Progenitor cell of endocrine pancreas (in vitro differentiated cells): ENCODE measurements at regions not wholly inside any gene's neighbourhood (a gene's known extent, or its start where the extent isn't known, plus 50 kb on each side); places are given as distances from the start of the nearest gene placed in this dataset.

Experiments
- DNase-seq: peaks from one replicate; pipeline ENCODE4 v3.0.0; 2021; ENCODE audit warnings: low spot score; ENCODE audit not compliant: unreplicated experiment
- H3K27ac Mint-ChIP-seq: 2 replicates; pipeline ENCODE4 v1.8.0; 2021; ENCODE audit warnings: mild to moderate bottlenecking, moderate library complexity, mixed read lengths
- H3K27me3 Mint-ChIP-seq: 2 replicates; pipeline ENCODE4 v1.8.0; 2021; ENCODE audit warnings: mixed read lengths
- H3K36me3 Mint-ChIP-seq: 2 replicates; pipeline ENCODE4 v1.8.0; 2022; ENCODE audit warnings: mixed read lengths; ENCODE audit not compliant: insufficient read depth
- H3K4me1 Mint-ChIP-seq: 2 replicates; pipeline ENCODE4 v1.8.0; 2021; ENCODE audit warnings: low read depth, mixed read lengths
- H3K4me3 Mint-ChIP-seq: 2 replicates; pipeline ENCODE4 v1.8.0; 2021; ENCODE audit warnings: low read depth, mild to moderate bottlenecking, moderate library complexity, mixed read lengths
- H3K9me3 Mint-ChIP-seq: 2 replicates; pipeline ENCODE4 v1.8.0; 2021; ENCODE audit warnings: low read depth, mixed read lengths
- CTCF ChIP-seq: fragments of 200-600 bp; sonication (generic); IDR thresholded peaks from one replicate; pipeline ENCODE4 v1.5.0; 2021; ENCODE audit warnings: antibody characterized with exemption, mild to moderate bottlenecking; ENCODE audit not compliant: unreplicated experiment

GRCh38 chr1:75014250-75014649 is 119.9 kb upstream of the LHX8 start:
- no peaks in the 10 kb centered on the region for H3K27me3 Mint-ChIP-seq
- H3K9me3 Mint-ChIP-seq: peaks cover 4% of the 10 kb centered on the region
- H3K27ac Mint-ChIP-seq: no peak overlapping the region
- DNase-seq: no peak
- no peak for TF ChIP-seq CTCF
- H3K4me3 Mint-ChIP-seq: no peak overlapping the region
- no peaks in the 10 kb centered on the region for H3K36me3 Mint-ChIP-seq
- H3K4me1 Mint-ChIP-seq: no peaks in the 10 kb centered on the region

- no peaks in the 10 kb centered on the region for H3K27me3 Mint-ChIP-seq
- H3K4me1 Mint-ChIP-seq: no peaks in the 10 kb centered on the region
- DNase-seq: no peak
- no peak overlapping the region for H3K4me3 Mint-ChIP-seq
- no peaks in the 10 kb centered on the region for H3K36me3 Mint-ChIP-seq
- no peaks in the 10 kb centered on the region for H3K9me3 Mint-ChIP-seq
- TF ChIP-seq CTCF: no peak
- no peak overlapping the region for H3K27ac Mint-ChIP-seq
Measured at GRCh38 chr1:75023005-75023404, 111.2 kb upstream of the LHX8 start.

GRCh38 chr1:75034376-75034775 is 99.8 kb upstream of the LHX8 start:
- H3K9me3 Mint-ChIP-seq: peaks cover 17% of the 10 kb centered on the region
- no peak overlapping the region for H3K27ac Mint-ChIP-seq
- H3K4me1 Mint-ChIP-seq: no peaks in the 10 kb centered on the region
- H3K4me3 Mint-ChIP-seq: no peak overlapping the region
- H3K36me3 Mint-ChIP-seq: no peaks in the 10 kb centered on the region
- no peak for DNase-seq
- TF ChIP-seq CTCF: no peak
- H3K27me3 Mint-ChIP-seq: no peaks in the 10 kb centered on the region

- no peak overlapping the region for H3K4me3 Mint-ChIP-seq
- no peak for TF ChIP-seq CTCF
- H3K4me1 Mint-ChIP-seq: no peaks in the 10 kb centered on the region
- H3K9me3 Mint-ChIP-seq: peaks cover 21% of the 10 kb centered on the region
- no peak for DNase-seq
- H3K27ac Mint-ChIP-seq: no peak overlapping the region
- H3K36me3 Mint-ChIP-seq: no peaks in the 10 kb centered on the region
- no peaks in the 10 kb centered on the region for H3K27me3 Mint-ChIP-seq
Measured at GRCh38 chr1:75035536-75035935, 98.7 kb upstream of the LHX8 start.

- no peaks in the 10 kb centered on the region for H3K36me3 Mint-ChIP-seq
- H3K27me3 Mint-ChIP-seq: no peaks in the 10 kb centered on the region
- no peaks in the 10 kb centered on the region for H3K4me1 Mint-ChIP-seq
- no peak overlapping the region for H3K4me3 Mint-ChIP-seq
- no peak for DNase-seq
- TF ChIP-seq CTCF: peak; percentile 29
- peaks cover 6% of the 10 kb centered on the region for H3K9me3 Mint-ChIP-seq
- no peak overlapping the region for H3K27ac Mint-ChIP-seq
Measured at GRCh38 chr1:75053207-75053606, 81.0 kb upstream of the LHX8 start.
